ENCODE measurements at regions not wholly inside any gene's neighbourhood (a gene's known extent, or its start where the extent isn't known, plus 50 kb on each side); places are given as distances from the start of the nearest gene placed in this dataset.

DNA sequence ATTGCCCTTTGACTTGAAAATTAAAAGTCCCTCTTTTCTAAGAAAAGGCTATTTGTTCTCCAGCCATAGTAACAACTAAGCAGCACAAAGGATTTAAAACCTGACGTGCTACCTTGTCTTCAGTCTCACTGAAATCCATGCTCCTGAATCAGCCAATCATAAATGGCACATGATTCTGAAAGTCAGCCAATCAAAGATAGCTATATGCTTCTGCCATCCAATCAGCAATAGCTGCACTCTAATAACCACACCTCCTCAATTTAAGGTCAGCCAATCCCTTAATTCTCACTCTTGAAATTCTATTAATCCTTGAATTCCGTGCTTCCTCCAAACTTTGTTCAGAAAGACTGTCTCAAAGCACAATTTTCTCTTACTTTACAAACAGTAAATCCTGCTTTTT is 53.5 kb upstream of the ACAN start:
- H3K27ac Mint-ChIP-seq = no peak overlapping the region
- H3K4me3 Mint-ChIP-seq = no peak overlapping the region
- ATAC-seq (replicated peaks) = no peak
- no peaks in the 10 kb centered on the region for H3K4me1 Mint-ChIP-seq
- peaks cover 36% of the 10 kb centered on the region for H3K27me3 Mint-ChIP-seq
- H3K9me3 Mint-ChIP-seq = no peaks in the 10 kb centered on the region
- no peaks in the 10 kb centered on the region for H3K36me3 Mint-ChIP-seq (ENCODE audit: low read depth)

GRCh38 chr15:88752501-88752900 is 50.7 kb upstream of the ACAN start:
- Mint-ChIP-seq H3K9me3 (no peaks in the 10 kb centered on the region), H3K4me3 (no peak overlapping the region), H3K4me1 (no peaks in the 10 kb centered on the region), H3K36me3 (ENCODE audit: low read depth) (no peaks in the 10 kb centered on the region), H3K27ac (no peak overlapping the region), H3K27me3 (peaks cover 45% of the 10 kb centered on the region)
- ATAC-seq (replicated peaks) = no peak

GRCh38 chr15:88752951-88753350 is 50.3 kb upstream of the ACAN start:
- no peaks in the 10 kb centered on the region for H3K9me3 Mint-ChIP-seq
- peaks cover 45% of the 10 kb centered on the region for H3K27me3 Mint-ChIP-seq
- H3K4me3 Mint-ChIP-seq = no peak overlapping the region
- no peaks in the 10 kb centered on the region for H3K36me3 Mint-ChIP-seq (ENCODE audit: low read depth)
- ATAC-seq (replicated peaks) = no peak
- H3K4me1 Mint-ChIP-seq = no peaks in the 10 kb centered on the region
- H3K27ac Mint-ChIP-seq = no peak overlapping the region
